Esophagus muscularis mucosa (tissue), 3 donors: ENCODE measurements at regions not wholly inside any gene's neighbourhood (a gene's known extent, or its start where the extent isn't known, plus 50 kb on each side); places are given as distances from the start of the nearest gene placed in this dataset.

ENCODE experiments used
- CTCF ChIP-seq, 3 experiments: fragments of 200-600 bp in 2 of 3; fragments of 450-650 bp in 1 of 3; sonication (generic) in 2 of 3; IDR thresholded peaks; one replicate each; pipeline ENCODE4 v1.5.1; 2017 to 2019; ENCODE audit warnings: antibody characterized with exemption in 3 of 3, mild to moderate bottlenecking in 2 of 3, moderate library complexity in 1 of 3
- POLR2AphosphoS5 ChIP-seq, 2 donors: sonication (generic); formaldehyde crosslinking; IDR thresholded peaks; one replicate each; pipeline ENCODE4 v1.6.1; 2017; ENCODE audit warnings: antibody characterized with exemption in 2 of 2

- TF ChIP-seq CTCF (IDR thresholded peaks at IDR 0.05) (no peak), POLR2AphosphoS5 (IDR thresholded peaks at IDR 0.05) (no peak)
These were observed 222.9 kb downstream of the PCDH18 start for GRCh38 chr4:137309424-137309823.
